ENCODE measurements at regions not wholly inside any gene's neighbourhood (a gene's known extent, or its start where the extent isn't known, plus 50 kb on each side); places are given as distances from the start of the nearest gene placed in this dataset.

GRCh38 chrX:2638279-2638678 lies 52.8 kb upstream of the CD99 start:
- no peak overlapping the region for H3K4me3 ChIP-seq (ENCODE audit: low read depth in 2 of 2, low read length in 1 of 2)
- no peaks in the 10 kb centered on the region for H3K36me3 ChIP-seq (replicated peaks in 1 of 2; ENCODE audit: control insufficient read depth in 1 of 2, insufficient read depth in 2 of 2, low read length in 1 of 2)
- no peak overlapping the region for H2AFZ ChIP-seq (ENCODE audit: low read depth)
- 55% methylated on average over 7 of the region's 7 CpGs for WGBS (ENCODE audit: low lambda C conversion rate)
- ChIA-PET CTCF (no interaction called here), POLR2A (no interaction called here)
- no peak overlapping the region for H3K9ac ChIP-seq
- no peaks in the 10 kb centered on the region for H3K27me3 ChIP-seq (ENCODE audit: insufficient read depth)
- H4K20me1 ChIP-seq (ENCODE audit: insufficient read depth), result no peaks in the 10 kb centered on the region
- H3K4me2 ChIP-seq, result no peak overlapping the region
- no peaks in the 10 kb centered on the region for H3K9me2 ChIP-seq
- no peaks in the 10 kb centered on the region for H3K9me3 ChIP-seq
- H3K79me2 ChIP-seq (ENCODE audit: insufficient read depth), result no peaks in the 10 kb centered on the region
- H3K27ac ChIP-seq (ENCODE audit: low read depth in 2 of 2, low read length in 1 of 2), result no peak overlapping the region
- H3K4me1 ChIP-seq (ENCODE audit: control insufficient read depth in 1 of 2, insufficient read depth in 2 of 2, low read depth in 1 of 2, low read length in 1 of 2), result no peaks in the 10 kb centered on the region
- no peak for DNase-seq
- H3F3A ChIP-seq (replicated peaks; ENCODE audit: insufficient read depth), result no peaks in the 10 kb centered on the region
- no peak for TF ChIP-seq GABPA (IDR thresholded peaks at IDR 0.05; ENCODE audit: low read depth)
- TF ChIP-seq SMC3 (IDR thresholded peaks at IDR 0.05; ENCODE audit: low read depth, low read length), result no peak
- no peak for TF ChIP-seq POLR2AphosphoS5 (IDR thresholded peaks at IDR 0.05; ENCODE audit: low read depth, low read length)
- TF ChIP-seq FOXJ3 (CRISPR knock-in tag; IDR thresholded peaks at IDR 0.05), result no peak
- TF ChIP-seq RFX5 (IDR thresholded peaks at IDR 0.05; ENCODE audit: low read length), result no peak

DNA sequence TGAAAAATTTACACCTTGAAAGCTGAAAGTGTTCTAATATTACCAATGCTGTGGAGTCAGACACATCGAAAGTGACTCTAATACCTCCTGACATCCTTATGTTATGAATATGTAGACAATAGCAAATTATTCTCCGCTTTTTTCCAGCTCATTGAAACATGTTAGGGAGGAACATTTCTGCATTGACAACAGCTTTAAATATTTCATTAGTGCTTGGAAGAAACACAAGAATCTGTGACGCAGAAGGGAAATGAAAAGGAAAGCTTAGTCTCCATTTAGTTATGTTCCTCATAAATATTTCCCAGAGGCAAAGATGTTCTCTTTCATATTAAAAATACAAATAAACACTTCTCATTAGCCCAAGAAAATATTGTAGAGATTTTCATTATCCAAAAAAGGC lies 55.8 kb upstream of the CD99 start:
- Histone ChIP-seq H3K9me2 (no peaks in the 10 kb centered on the region), H3K79me2 (ENCODE audit: insufficient read depth) (no peaks in the 10 kb centered on the region), H3K4me3 (ENCODE audit: low read depth in 2 of 2, low read length in 1 of 2) (no peak overlapping the region), H3K36me3 (replicated peaks in 1 of 2; ENCODE audit: control insufficient read depth in 1 of 2, insufficient read depth in 2 of 2, low read length in 1 of 2) (peaks cover 0 to 4% of the 10 kb centered on the region in 2 experiments), H3K4me1 (ENCODE audit: control insufficient read depth in 1 of 2, insufficient read depth in 2 of 2, low read depth in 1 of 2, low read length in 1 of 2) (no peaks in the 10 kb centered on the region), H3K27ac (ENCODE audit: low read depth in 2 of 2, low read length in 1 of 2) (no peak overlapping the region), H3F3A (replicated peaks; ENCODE audit: insufficient read depth) (peaks cover 8% of the 10 kb centered on the region), H3K9me3 (no peaks in the 10 kb centered on the region), H4K20me1 (ENCODE audit: insufficient read depth) (no peaks in the 10 kb centered on the region), H3K27me3 (ENCODE audit: insufficient read depth) (no peaks in the 10 kb centered on the region), H3K9ac (no peak overlapping the region), H3K4me2 (no peak overlapping the region), H2AFZ (ENCODE audit: low read depth) (no peak overlapping the region)
- POLR2A ChIA-PET, result no interaction called here
- no peak for DNase-seq
- 58% methylated on average over 3 of the region's 3 CpGs for WGBS (ENCODE audit: low lambda C conversion rate)
- CTCF ChIA-PET, result no interaction called here
- TF ChIP-seq MXI1 (IDR thresholded peaks at IDR 0.05; ENCODE audit: low read depth, low read length), result no peak

GRCh38 chrX:2632533-2633504 lies 58.3 kb upstream of the CD99 start:
- WGBS (ENCODE audit: low lambda C conversion rate), result 54% methylated on average over 9 of the region's 9 CpGs
- Histone ChIP-seq H3F3A (replicated peaks; ENCODE audit: insufficient read depth) (peaks cover 8% of the 10 kb centered on the region), H3K27me3 (ENCODE audit: insufficient read depth) (no peaks in the 10 kb centered on the region), H3K4me3 (ENCODE audit: low read depth in 2 of 2, low read length in 1 of 2) (no peak overlapping the region), H3K9me2 (no peaks in the 10 kb centered on the region), H2AFZ (ENCODE audit: low read depth) (no peak overlapping the region), H3K79me2 (ENCODE audit: insufficient read depth) (no peaks in the 10 kb centered on the region), H3K9me3 (no peaks in the 10 kb centered on the region), H3K4me1 (ENCODE audit: control insufficient read depth in 1 of 2, insufficient read depth in 2 of 2, low read depth in 1 of 2, low read length in 1 of 2) (no peaks in the 10 kb centered on the region), H3K36me3 (replicated peaks in 1 of 2; ENCODE audit: control insufficient read depth in 1 of 2, insufficient read depth in 2 of 2, low read length in 1 of 2) (peaks cover 0 to 10% of the 10 kb centered on the region in 2 experiments), H3K4me2 (no peak overlapping the region), H3K9ac (no peak overlapping the region), H3K27ac (ENCODE audit: low read depth in 2 of 2, low read length in 1 of 2) (no peak overlapping the region), H4K20me1 (ENCODE audit: insufficient read depth) (no peaks in the 10 kb centered on the region)
- POLR2A ChIA-PET, result no interaction called here
- CTCF ChIA-PET, result no interaction called here
- no peak for DNase-seq
- no peak for TF ChIP-seq MXI1 (IDR thresholded peaks at IDR 0.05; ENCODE audit: low read depth, low read length)
- no peak for TF ChIP-seq ELF1 (IDR thresholded peaks at IDR 0.05)
- TF ChIP-seq, protein P1, sequence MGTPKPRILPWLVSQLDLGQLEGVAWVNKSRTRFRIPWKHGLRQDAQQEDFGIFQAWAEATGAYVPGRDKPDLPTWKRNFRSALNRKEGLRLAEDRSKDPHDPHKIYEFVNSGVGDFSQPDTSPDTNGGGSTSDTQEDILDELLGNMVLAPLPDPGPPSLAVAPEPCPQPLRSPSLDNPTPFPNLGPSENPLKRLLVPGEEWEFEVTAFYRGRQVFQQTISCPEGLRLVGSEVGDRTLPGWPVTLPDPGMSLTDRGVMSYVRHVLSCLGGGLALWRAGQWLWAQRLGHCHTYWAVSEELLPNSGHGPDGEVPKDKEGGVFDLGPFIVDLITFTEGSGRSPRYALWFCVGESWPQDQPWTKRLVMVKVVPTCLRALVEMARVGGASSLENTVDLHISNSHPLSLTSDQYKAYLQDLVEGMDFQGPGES (IDR thresholded peaks at IDR 0.05; ENCODE audit: low read depth, low read length), result no peak
- no peak for TF ChIP-seq RFX5 (IDR thresholded peaks at IDR 0.05; ENCODE audit: low read length)
- no peak for TF ChIP-seq JUND (IDR thresholded peaks at IDR 0.05)
- no peak for TF ChIP-seq MAX (IDR thresholded peaks at IDR 0.05; ENCODE audit: low read depth)
- TF ChIP-seq TCF12 (IDR thresholded peaks at IDR 0.05), result no peak
- TF ChIP-seq, protein P2, sequence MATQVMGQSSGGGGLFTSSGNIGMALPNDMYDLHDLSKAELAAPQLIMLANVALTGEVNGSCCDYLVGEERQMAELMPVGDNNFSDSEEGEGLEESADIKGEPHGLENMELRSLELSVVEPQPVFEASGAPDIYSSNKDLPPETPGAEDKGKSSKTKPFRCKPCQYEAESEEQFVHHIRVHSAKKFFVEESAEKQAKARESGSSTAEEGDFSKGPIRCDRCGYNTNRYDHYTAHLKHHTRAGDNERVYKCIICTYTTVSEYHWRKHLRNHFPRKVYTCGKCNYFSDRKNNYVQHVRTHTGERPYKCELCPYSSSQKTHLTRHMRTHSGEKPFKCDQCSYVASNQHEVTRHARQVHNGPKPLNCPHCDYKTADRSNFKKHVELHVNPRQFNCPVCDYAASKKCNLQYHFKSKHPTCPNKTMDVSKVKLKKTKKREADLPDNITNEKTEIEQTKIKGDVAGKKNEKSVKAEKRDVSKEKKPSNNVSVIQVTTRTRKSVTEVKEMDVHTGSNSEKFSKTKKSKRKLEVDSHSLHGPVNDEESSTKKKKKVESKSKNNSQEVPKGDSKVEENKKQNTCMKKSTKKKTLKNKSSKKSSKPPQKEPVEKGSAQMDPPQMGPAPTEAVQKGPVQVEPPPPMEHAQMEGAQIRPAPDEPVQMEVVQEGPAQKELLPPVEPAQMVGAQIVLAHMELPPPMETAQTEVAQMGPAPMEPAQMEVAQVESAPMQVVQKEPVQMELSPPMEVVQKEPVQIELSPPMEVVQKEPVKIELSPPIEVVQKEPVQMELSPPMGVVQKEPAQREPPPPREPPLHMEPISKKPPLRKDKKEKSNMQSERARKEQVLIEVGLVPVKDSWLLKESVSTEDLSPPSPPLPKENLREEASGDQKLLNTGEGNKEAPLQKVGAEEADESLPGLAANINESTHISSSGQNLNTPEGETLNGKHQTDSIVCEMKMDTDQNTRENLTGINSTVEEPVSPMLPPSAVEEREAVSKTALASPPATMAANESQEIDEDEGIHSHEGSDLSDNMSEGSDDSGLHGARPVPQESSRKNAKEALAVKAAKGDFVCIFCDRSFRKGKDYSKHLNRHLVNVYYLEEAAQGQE (IDR thresholded peaks at IDR 0.05; ENCODE audit: low read depth, low read length), result no peak
- TF ChIP-seq EP300 (IDR thresholded peaks at IDR 0.05; ENCODE audit: borderline replicate concordance in 1 of 2, low read depth in 1 of 2, low read length in 1 of 2), result no peak
- no peak for TF ChIP-seq GATA2 (CRISPR knock-in tag; IDR thresholded peaks at IDR 0.05)
- TF ChIP-seq RXRA (IDR thresholded peaks at IDR 0.05; ENCODE audit: borderline replicate concordance, low read depth), result no peak
- TF ChIP-seq, protein P3, sequence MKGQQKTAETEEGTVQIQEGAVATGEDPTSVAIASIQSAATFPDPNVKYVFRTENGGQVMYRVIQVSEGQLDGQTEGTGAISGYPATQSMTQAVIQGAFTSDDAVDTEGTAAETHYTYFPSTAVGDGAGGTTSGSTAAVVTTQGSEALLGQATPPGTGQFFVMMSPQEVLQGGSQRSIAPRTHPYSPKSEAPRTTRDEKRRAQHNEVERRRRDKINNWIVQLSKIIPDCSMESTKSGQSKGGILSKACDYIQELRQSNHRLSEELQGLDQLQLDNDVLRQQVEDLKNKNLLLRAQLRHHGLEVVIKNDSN (IDR thresholded peaks at IDR 0.05; ENCODE audit: borderline replicate concordance, low read depth), result no peak
- TF ChIP-seq NRF1 (IDR thresholded peaks at IDR 0.05; ENCODE audit: low read depth, low read length), result no peak
